Uterus (tissue), 2 donors: ENCODE measurements at regions not wholly inside any gene's neighbourhood (a gene's known extent, or its start where the extent isn't known, plus 50 kb on each side); places are given as distances from the start of the nearest gene placed in this dataset.

Source experiments
- POLR2A ChIP-seq, 2 donors: fragments of 450-650 bp; IDR thresholded peaks; one replicate each; pipeline ENCODE4 v1.6.1; 2016; ENCODE audit warnings: antibody characterized with exemption in 2 of 2, mild to moderate bottlenecking in 1 of 2, moderate library complexity in 1 of 2
- TF ChIP-seq, protein P1 (sequence below), 4 experiments: fragments of 200-600 bp in 2 of 4; fragments of 450-650 bp in 2 of 4; sonication (generic) in 2 of 4; IDR thresholded peaks; one replicate each; pipeline ENCODE4 v1.5.1; 2016 to 2019; ENCODE audit warnings: antibody characterized with exemption in 4 of 4, mild to moderate bottlenecking in 2 of 4, moderate library complexity in 1 of 4

DNA sequence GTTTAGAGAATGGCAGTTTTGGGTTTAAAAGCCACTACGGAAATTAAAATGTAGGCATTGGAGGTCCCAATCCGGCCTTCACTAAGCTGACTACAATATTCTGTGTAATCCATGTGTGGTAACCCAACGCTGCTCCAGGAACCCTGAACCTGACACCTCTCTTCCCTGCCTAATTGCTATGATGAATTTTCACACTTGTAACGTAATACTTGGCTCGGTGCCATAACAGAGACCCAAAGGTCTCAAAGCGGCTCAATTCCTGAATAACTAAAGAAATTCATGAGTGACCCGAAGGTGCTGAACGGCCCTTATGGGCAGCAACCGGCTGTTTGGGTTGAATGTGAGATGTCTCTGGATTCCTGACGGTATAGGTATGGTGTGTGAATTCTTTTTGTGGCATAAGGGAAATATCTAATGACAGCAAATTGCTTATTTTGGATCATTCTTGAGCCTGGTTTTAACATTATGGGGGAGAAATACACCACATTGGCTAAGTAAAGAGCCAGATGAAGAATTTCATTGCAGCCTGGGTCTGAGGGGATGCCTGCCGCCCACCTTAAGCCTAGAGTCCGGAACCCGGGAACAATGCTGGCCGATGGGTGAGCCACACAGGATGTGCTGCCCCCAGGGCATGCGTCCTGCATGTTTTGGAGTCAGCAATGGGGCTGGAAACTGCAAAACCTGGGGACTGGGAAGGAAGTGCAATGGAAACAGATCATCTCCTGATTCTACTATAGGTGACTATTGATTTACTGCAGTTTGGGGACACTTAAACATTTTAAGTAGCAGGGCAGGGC, 69.7 kb upstream of the FZD8 start:
- TF ChIP-seq, protein P1, sequence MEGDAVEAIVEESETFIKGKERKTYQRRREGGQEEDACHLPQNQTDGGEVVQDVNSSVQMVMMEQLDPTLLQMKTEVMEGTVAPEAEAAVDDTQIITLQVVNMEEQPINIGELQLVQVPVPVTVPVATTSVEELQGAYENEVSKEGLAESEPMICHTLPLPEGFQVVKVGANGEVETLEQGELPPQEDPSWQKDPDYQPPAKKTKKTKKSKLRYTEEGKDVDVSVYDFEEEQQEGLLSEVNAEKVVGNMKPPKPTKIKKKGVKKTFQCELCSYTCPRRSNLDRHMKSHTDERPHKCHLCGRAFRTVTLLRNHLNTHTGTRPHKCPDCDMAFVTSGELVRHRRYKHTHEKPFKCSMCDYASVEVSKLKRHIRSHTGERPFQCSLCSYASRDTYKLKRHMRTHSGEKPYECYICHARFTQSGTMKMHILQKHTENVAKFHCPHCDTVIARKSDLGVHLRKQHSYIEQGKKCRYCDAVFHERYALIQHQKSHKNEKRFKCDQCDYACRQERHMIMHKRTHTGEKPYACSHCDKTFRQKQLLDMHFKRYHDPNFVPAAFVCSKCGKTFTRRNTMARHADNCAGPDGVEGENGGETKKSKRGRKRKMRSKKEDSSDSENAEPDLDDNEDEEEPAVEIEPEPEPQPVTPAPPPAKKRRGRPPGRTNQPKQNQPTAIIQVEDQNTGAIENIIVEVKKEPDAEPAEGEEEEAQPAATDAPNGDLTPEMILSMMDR (IDR thresholded peaks at IDR 0.05), result no peak
- no peak for TF ChIP-seq POLR2A (IDR thresholded peaks at IDR 0.05)
